ENCODE measurements at regions not wholly inside any gene's neighbourhood (a gene's known extent, or its start where the extent isn't known, plus 50 kb on each side); places are given as distances from the start of the nearest gene placed in this dataset.

- H3K9me3 ChIP-seq (ENCODE audit: insufficient read depth, low read length): no peaks in the 10 kb centered on the region
- DNase-seq (ENCODE audit: low read depth, low spot score): no peak
- H3K4me1 ChIP-seq (ENCODE audit: insufficient read depth, insufficient read length): no peaks in the 10 kb centered on the region
- H3K4me3 ChIP-seq (ENCODE audit: insufficient read length, low read depth): no peak overlapping the region
- TF ChIP-seq ZNF274 (IDR thresholded peaks at IDR 0.05; ENCODE audit: low read depth, low read length): no peak
- TF ChIP-seq SUZ12 (IDR thresholded peaks at IDR 0.05; ENCODE audit: extremely low read depth, insufficient read depth, insufficient read length): no peak
- TF ChIP-seq YY1 (IDR thresholded peaks at IDR 0.05; ENCODE audit: insufficient read depth, insufficient read length): no peak
- no peaks in the 10 kb centered on the region for H3K36me3 ChIP-seq (ENCODE audit: insufficient read depth, insufficient read length, low read length)
- no peak overlapping the region for H3K9ac ChIP-seq (ENCODE audit: insufficient read length, low read depth)
- H3K27me3 ChIP-seq (ENCODE audit: insufficient read depth, insufficient read length): no peaks in the 10 kb centered on the region
Observed at GRCh38 chr4:144819591-144819990, 173.6 kb downstream of the HHIP start.

- no peaks in the 10 kb centered on the region for H3K36me3 ChIP-seq (ENCODE audit: insufficient read depth, insufficient read length, low read length)
- DNase-seq (ENCODE audit: low read depth, low spot score): no peak
- no peaks in the 10 kb centered on the region for H3K27me3 ChIP-seq (ENCODE audit: insufficient read depth, insufficient read length)
- TF ChIP-seq ZNF274 (IDR thresholded peaks at IDR 0.05; ENCODE audit: low read depth, low read length): no peak
- TF ChIP-seq YY1 (IDR thresholded peaks at IDR 0.05; ENCODE audit: insufficient read depth, insufficient read length): no peak
- no peak for TF ChIP-seq SUZ12 (IDR thresholded peaks at IDR 0.05; ENCODE audit: extremely low read depth, insufficient read depth, insufficient read length)
- H3K4me3 ChIP-seq (ENCODE audit: insufficient read length, low read depth): no peak overlapping the region
- no peaks in the 10 kb centered on the region for H3K4me1 ChIP-seq (ENCODE audit: insufficient read depth, insufficient read length)
- no peak overlapping the region for H3K9ac ChIP-seq (ENCODE audit: insufficient read length, low read depth)
- H3K9me3 ChIP-seq (ENCODE audit: insufficient read depth, low read length): no peaks in the 10 kb centered on the region
Observed at GRCh38 chr4:144820011-144820727, 174.2 kb downstream of the HHIP start.

- no peaks in the 10 kb centered on the region for H3K36me3 ChIP-seq (ENCODE audit: insufficient read depth, insufficient read length, low read length)
- DNase-seq (ENCODE audit: low read depth, low spot score): no peak
- TF ChIP-seq YY1 (IDR thresholded peaks at IDR 0.05; ENCODE audit: insufficient read depth, insufficient read length) (no peak), ZNF274 (IDR thresholded peaks at IDR 0.05; ENCODE audit: low read depth, low read length) (no peak), SUZ12 (IDR thresholded peaks at IDR 0.05; ENCODE audit: extremely low read depth, insufficient read depth, insufficient read length) (no peak)
- no peak overlapping the region for H3K9ac ChIP-seq (ENCODE audit: insufficient read length, low read depth)
- no peak overlapping the region for H3K4me3 ChIP-seq (ENCODE audit: insufficient read length, low read depth)
- H3K9me3 ChIP-seq (ENCODE audit: insufficient read depth, low read length): no peaks in the 10 kb centered on the region
- H3K4me1 ChIP-seq (ENCODE audit: insufficient read depth, insufficient read length): no peaks in the 10 kb centered on the region
- no peaks in the 10 kb centered on the region for H3K27me3 ChIP-seq (ENCODE audit: insufficient read depth, insufficient read length)
Observed at GRCh38 chr4:144820728-144821085, 174.8 kb downstream of the HHIP start.

GRCh38 chr4:144831971-144832370 lies 186.0 kb downstream of the HHIP start:
- no peaks in the 10 kb centered on the region for H3K27me3 ChIP-seq (ENCODE audit: insufficient read depth, insufficient read length)
- H3K9ac ChIP-seq (ENCODE audit: insufficient read length, low read depth): no peak overlapping the region
- no peak for DNase-seq (ENCODE audit: low read depth, low spot score)
- H3K36me3 ChIP-seq (ENCODE audit: insufficient read depth, insufficient read length, low read length): no peaks in the 10 kb centered on the region
- no peak overlapping the region for H3K4me3 ChIP-seq (ENCODE audit: insufficient read length, low read depth)
- H3K4me1 ChIP-seq (ENCODE audit: insufficient read depth, insufficient read length): no peaks in the 10 kb centered on the region
- H3K9me3 ChIP-seq (ENCODE audit: insufficient read depth, low read length): no peaks in the 10 kb centered on the region
- no peak for TF ChIP-seq ZNF274 (IDR thresholded peaks at IDR 0.05; ENCODE audit: low read depth, low read length)
- no peak for TF ChIP-seq SUZ12 (IDR thresholded peaks at IDR 0.05; ENCODE audit: extremely low read depth, insufficient read depth, insufficient read length)
- no peak for TF ChIP-seq YY1 (IDR thresholded peaks at IDR 0.05; ENCODE audit: insufficient read depth, insufficient read length)

- DNase-seq (ENCODE audit: low read depth, low spot score): no peak
- Histone ChIP-seq H3K36me3 (ENCODE audit: insufficient read depth, insufficient read length, low read length) (no peaks in the 10 kb centered on the region), H3K27me3 (ENCODE audit: insufficient read depth, insufficient read length) (no peaks in the 10 kb centered on the region), H3K4me3 (ENCODE audit: insufficient read length, low read depth) (no peak overlapping the region), H3K9me3 (ENCODE audit: insufficient read depth, low read length) (no peaks in the 10 kb centered on the region), H3K4me1 (ENCODE audit: insufficient read depth, insufficient read length) (no peaks in the 10 kb centered on the region), H3K9ac (ENCODE audit: insufficient read length, low read depth) (no peak overlapping the region)
- TF ChIP-seq ZNF274 (IDR thresholded peaks at IDR 0.05; ENCODE audit: low read depth, low read length) (no peak), SUZ12 (IDR thresholded peaks at IDR 0.05; ENCODE audit: extremely low read depth, insufficient read depth, insufficient read length) (no peak), YY1 (IDR thresholded peaks at IDR 0.05; ENCODE audit: insufficient read depth, insufficient read length) (no peak)
Observed at GRCh38 chr4:144845411-144845810, 199.5 kb downstream of the HHIP start.

GRCh38 chr4:144851948-144852347 lies 206.0 kb downstream of the HHIP start:
- Histone ChIP-seq H3K4me1 (ENCODE audit: insufficient read depth, insufficient read length) (no peaks in the 10 kb centered on the region), H3K27me3 (ENCODE audit: insufficient read depth, insufficient read length) (no peaks in the 10 kb centered on the region), H3K9ac (ENCODE audit: insufficient read length, low read depth) (no peak overlapping the region), H3K9me3 (ENCODE audit: insufficient read depth, low read length) (no peaks in the 10 kb centered on the region), H3K36me3 (ENCODE audit: insufficient read depth, insufficient read length, low read length) (no peaks in the 10 kb centered on the region), H3K4me3 (ENCODE audit: insufficient read length, low read depth) (no peak overlapping the region)
- TF ChIP-seq ZNF274 (IDR thresholded peaks at IDR 0.05; ENCODE audit: low read depth, low read length) (no peak), SUZ12 (IDR thresholded peaks at IDR 0.05; ENCODE audit: extremely low read depth, insufficient read depth, insufficient read length) (no peak), YY1 (IDR thresholded peaks at IDR 0.05; ENCODE audit: insufficient read depth, insufficient read length) (no peak)
- DNase-seq (ENCODE audit: low read depth, low spot score): no peak

GRCh38 chr4:144861471-144861870 lies 215.5 kb downstream of the HHIP start:
- Histone ChIP-seq H3K4me3 (ENCODE audit: insufficient read length, low read depth) (no peak overlapping the region), H3K27me3 (ENCODE audit: insufficient read depth, insufficient read length) (no peaks in the 10 kb centered on the region), H3K9ac (ENCODE audit: insufficient read length, low read depth) (no peak overlapping the region), H3K36me3 (ENCODE audit: insufficient read depth, insufficient read length, low read length) (no peaks in the 10 kb centered on the region), H3K4me1 (ENCODE audit: insufficient read depth, insufficient read length) (no peaks in the 10 kb centered on the region), H3K9me3 (ENCODE audit: insufficient read depth, low read length) (no peaks in the 10 kb centered on the region)
- DNase-seq (ENCODE audit: low read depth, low spot score): no peak
- TF ChIP-seq YY1 (IDR thresholded peaks at IDR 0.05; ENCODE audit: insufficient read depth, insufficient read length) (no peak), ZNF274 (IDR thresholded peaks at IDR 0.05; ENCODE audit: low read depth, low read length) (no peak), SUZ12 (IDR thresholded peaks at IDR 0.05; ENCODE audit: extremely low read depth, insufficient read depth, insufficient read length) (no peak)

Measured in NT2/D1 (cell line).